HG02938 (cell line): ENCODE measurements at regions not wholly inside any gene's neighbourhood (a gene's known extent, or its start where the extent isn't known, plus 50 kb on each side); places are given as distances from the start of the nearest gene placed in this dataset.

Source experiments
- ATAC-seq: cut with Tn5 transposase; IDR thresholded peaks from one replicate; pipeline ENCODE4 v1.9.1; 2021; ENCODE audit warnings: mild to moderate bottlenecking, moderate library complexity; ENCODE audit not compliant: unreplicated experiment

GRCh38 chr12:27382924-27383323 is 50.3 kb downstream of the BMAL2 start:
- ATAC-seq, result no peak

GRCh38 chr12:27383429-27384260 is 51.0 kb downstream of the BMAL2 start:
- ATAC-seq, result peak; percentile 71

GRCh38 chr12:27384261-27384590 is 51.6 kb downstream of the BMAL2 start:
- no peak for ATAC-seq

GRCh38 chr12:27385766-27386564 is 53.3 kb downstream of the BMAL2 start:
- no peak for ATAC-seq

GRCh38 chr12:27387473-27387872 is 54.8 kb downstream of the BMAL2 start:
- ATAC-seq, result no peak

GRCh38 chr12:27388650-27389049 is 56.0 kb downstream of the BMAL2 start:
- ATAC-seq, result no peak

- ATAC-seq, result no peak
Measured at GRCh38 chr12:27394676-27395075, 51.9 kb upstream of the SMCO2 start.

- ATAC-seq, result no peak
Measured at GRCh38 chr12:27396216-27396815, 50.2 kb upstream of the SMCO2 start.
